ENCODE measurements at regions not wholly inside any gene's neighbourhood (a gene's known extent, or its start where the extent isn't known, plus 50 kb on each side); places are given as distances from the start of the nearest gene placed in this dataset.

DNA sequence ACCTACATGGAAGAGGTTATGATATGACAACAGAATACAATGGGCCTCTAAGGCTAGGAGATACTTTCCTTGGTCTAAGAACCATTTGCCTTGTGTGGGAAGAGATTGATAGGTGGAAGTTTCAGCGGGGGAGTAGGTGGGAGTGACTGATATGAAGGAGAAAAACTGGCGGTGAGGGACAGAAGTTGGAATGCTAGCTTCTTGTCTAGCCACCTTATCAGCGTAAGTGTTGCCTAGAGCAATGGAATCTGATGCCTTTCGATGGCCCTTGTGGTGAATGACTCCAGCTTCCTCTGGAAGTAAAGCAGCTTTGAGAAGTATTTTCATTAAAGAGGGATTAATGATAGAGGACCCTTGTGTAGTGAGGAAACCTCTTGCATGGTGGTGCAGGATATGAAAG is 121.3 kb upstream of the GULP1 start:
- POLR2A ChIA-PET (ENCODE audit: low non-redundant PET), result no interaction called here

DNA sequence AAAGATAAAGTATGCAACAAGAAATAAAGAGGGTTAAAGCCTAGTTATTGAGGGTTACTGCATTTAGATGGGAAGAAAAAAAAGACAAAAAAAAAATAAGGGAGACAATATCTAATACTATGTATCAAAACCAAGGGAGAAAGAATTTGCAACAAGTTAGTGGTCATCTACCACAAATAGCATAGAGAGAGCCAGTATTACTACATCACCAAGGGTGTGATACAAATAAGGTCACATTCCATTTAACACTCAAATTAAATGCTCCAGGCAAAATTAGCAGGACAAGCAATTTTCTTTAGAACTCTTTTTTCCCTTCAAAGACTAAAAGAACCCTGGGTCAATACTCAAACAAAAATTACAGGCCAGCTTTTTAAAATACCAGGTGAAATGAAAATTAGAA is 115.1 kb upstream of the GULP1 start:
- Histone ChIP-seq H3K4me1 (ENCODE audit: insufficient read depth, low read length, poor library complexity, severe bottlenecking) (no peaks in the 10 kb centered on the region), H3K9me3 (ENCODE audit: low read depth, low read length, poor library complexity, severe bottlenecking) (no peaks in the 10 kb centered on the region), H3K36me3 (ENCODE audit: insufficient read depth, low read length, poor library complexity, severe bottlenecking) (no peaks in the 10 kb centered on the region), H3K4me3 (ENCODE audit: low read depth, low read length, poor library complexity, severe bottlenecking) (no peak overlapping the region), H3K27me3 (replicated peaks; ENCODE audit: insufficient read depth, low read depth, low read length, poor library complexity) (no peaks in the 10 kb centered on the region), H3K27ac (ENCODE audit: low read depth, low read length, poor library complexity, severe bottlenecking) (no peak overlapping the region)
- DNase-seq (ENCODE audit: low spot score), result no peak
- ChIA-PET CTCF (no interaction called here), POLR2A (ENCODE audit: low non-redundant PET) (no interaction called here)
- intact Hi-C loops (cut with micrococcal nuclease; ENCODE audit: unreplicated experiment), result no loop called here
- BruUV-seq (replicated peaks), result no TSS peak
- TF ChIP-seq, protein P1, sequence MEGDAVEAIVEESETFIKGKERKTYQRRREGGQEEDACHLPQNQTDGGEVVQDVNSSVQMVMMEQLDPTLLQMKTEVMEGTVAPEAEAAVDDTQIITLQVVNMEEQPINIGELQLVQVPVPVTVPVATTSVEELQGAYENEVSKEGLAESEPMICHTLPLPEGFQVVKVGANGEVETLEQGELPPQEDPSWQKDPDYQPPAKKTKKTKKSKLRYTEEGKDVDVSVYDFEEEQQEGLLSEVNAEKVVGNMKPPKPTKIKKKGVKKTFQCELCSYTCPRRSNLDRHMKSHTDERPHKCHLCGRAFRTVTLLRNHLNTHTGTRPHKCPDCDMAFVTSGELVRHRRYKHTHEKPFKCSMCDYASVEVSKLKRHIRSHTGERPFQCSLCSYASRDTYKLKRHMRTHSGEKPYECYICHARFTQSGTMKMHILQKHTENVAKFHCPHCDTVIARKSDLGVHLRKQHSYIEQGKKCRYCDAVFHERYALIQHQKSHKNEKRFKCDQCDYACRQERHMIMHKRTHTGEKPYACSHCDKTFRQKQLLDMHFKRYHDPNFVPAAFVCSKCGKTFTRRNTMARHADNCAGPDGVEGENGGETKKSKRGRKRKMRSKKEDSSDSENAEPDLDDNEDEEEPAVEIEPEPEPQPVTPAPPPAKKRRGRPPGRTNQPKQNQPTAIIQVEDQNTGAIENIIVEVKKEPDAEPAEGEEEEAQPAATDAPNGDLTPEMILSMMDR (conservative IDR thresholded peaks at IDR 0.05; ENCODE audit: low read depth, low read length), result no peak
- TF ChIP-seq EZH2 (IDR thresholded peaks at IDR 0.05; ENCODE audit: borderline replicate concordance, low read depth, low read length, poor library complexity, severe bottlenecking), result no peak

More for the DNA sequence above, 121.3 kb upstream of the GULP1 start:
- H3K27ac ChIP-seq (ENCODE audit: low read depth, low read length, poor library complexity, severe bottlenecking), result no peak overlapping the region
- BruUV-seq (replicated peaks), result no TSS peak
- no peaks in the 10 kb centered on the region for H3K4me1 ChIP-seq (ENCODE audit: insufficient read depth, low read length, poor library complexity, severe bottlenecking)
- TF ChIP-seq, protein P1 (conservative IDR thresholded peaks at IDR 0.05; ENCODE audit: low read depth, low read length), result no peak
- no peak for TF ChIP-seq EZH2 (IDR thresholded peaks at IDR 0.05; ENCODE audit: borderline replicate concordance, low read depth, low read length, poor library complexity, severe bottlenecking)
- intact Hi-C loops (cut with micrococcal nuclease; ENCODE audit: unreplicated experiment), result no loop called here
- no peaks in the 10 kb centered on the region for H3K27me3 ChIP-seq (replicated peaks; ENCODE audit: insufficient read depth, low read depth, low read length, poor library complexity)
- no peaks in the 10 kb centered on the region for H3K36me3 ChIP-seq (ENCODE audit: insufficient read depth, low read length, poor library complexity, severe bottlenecking)
- H3K9me3 ChIP-seq (ENCODE audit: low read depth, low read length, poor library complexity, severe bottlenecking), result no peaks in the 10 kb centered on the region
- CTCF ChIA-PET, result no interaction called here
- no peak for DNase-seq (ENCODE audit: low spot score)
- H3K4me3 ChIP-seq (ENCODE audit: low read depth, low read length, poor library complexity, severe bottlenecking), result no peak overlapping the region

DNA sequence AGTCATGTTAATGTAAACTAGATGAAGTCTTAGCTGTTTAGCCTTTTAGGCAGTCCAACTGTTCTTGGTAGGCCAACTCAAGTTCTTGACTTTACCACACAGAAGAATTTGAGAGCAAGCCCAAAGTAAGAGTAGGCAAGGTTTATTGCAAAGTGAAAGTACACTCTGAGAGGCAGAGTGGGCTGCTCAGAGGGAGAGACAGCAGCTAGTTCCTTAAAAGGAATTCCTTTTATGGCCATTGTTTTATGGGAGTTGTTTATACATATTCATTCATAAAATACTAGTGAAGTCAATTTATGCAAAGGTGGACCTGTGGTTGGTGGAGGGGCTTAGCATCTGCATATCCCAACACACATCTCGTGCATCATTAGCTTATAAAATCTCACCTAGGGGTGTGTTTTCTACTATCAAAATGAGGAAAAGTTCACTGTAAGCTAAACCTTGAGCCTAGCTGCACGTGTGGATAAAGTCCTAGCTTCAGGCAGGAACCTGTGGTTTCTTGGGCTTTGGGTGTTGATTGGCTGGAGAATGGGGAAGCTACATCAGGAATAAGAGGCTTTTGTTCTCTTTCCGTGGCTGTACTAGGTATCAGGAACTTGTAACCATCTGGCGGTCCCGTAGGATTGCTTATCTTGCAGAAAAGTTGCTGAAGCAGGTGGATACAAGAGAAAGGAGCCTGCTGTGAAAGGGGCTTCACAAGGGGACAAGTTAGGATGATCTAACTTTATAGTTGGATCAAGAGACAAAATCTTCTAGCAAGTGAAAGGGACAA is 110.4 kb upstream of the GULP1 start:
- intact Hi-C loops (cut with micrococcal nuclease; ENCODE audit: unreplicated experiment), result no loop called here
- Histone ChIP-seq H3K27me3 (replicated peaks; ENCODE audit: insufficient read depth, low read depth, low read length, poor library complexity) (no peaks in the 10 kb centered on the region), H3K9me3 (ENCODE audit: low read depth, low read length, poor library complexity, severe bottlenecking) (no peaks in the 10 kb centered on the region), H3K27ac (ENCODE audit: low read depth, low read length, poor library complexity, severe bottlenecking) (no peak overlapping the region), H3K4me3 (ENCODE audit: low read depth, low read length, poor library complexity, severe bottlenecking) (no peak overlapping the region), H3K4me1 (ENCODE audit: insufficient read depth, low read length, poor library complexity, severe bottlenecking) (no peaks in the 10 kb centered on the region), H3K36me3 (ENCODE audit: insufficient read depth, low read length, poor library complexity, severe bottlenecking) (no peaks in the 10 kb centered on the region)
- no peak for DNase-seq (ENCODE audit: low spot score)
- no TSS peak for BruUV-seq (replicated peaks)
- ChIA-PET POLR2A (ENCODE audit: low non-redundant PET) (no interaction called here), CTCF (no interaction called here)
- TF ChIP-seq, protein P1 (conservative IDR thresholded peaks at IDR 0.05; ENCODE audit: low read depth, low read length), result no peak
- TF ChIP-seq EZH2 (IDR thresholded peaks at IDR 0.05; ENCODE audit: borderline replicate concordance, low read depth, low read length, poor library complexity, severe bottlenecking), result no peak

Data from A673 (cell line).